Activated CD4-positive, alpha-beta T cell treated with anti-CD3 and anti-CD28 coated beads, Interleukin-2, Interleukin-4, amounts not matched to agents 100 ng/mL and 50 ng/mL, durations not matched to agents 16 hours and 8 hours (primary cell): ENCODE measurements at regions not wholly inside any gene's neighbourhood (a gene's known extent, or its start where the extent isn't known, plus 50 kb on each side); places are given as distances from the start of the nearest gene placed in this dataset.
"Not testable (repeated sequence)": the region's sequence is repeated elsewhere in the genome, so short reads cannot be mapped to it uniquely, and the experiment has no call there.

Experiments used
- DNase-seq: peaks from one replicate; pipeline ENCODE4 v3.0.0-alpha.2; 2020; ENCODE audit warnings: low spot score

- DNase-seq = no peak
Observed at GRCh38 chr11:37322333-37323194, 724.5 kb upstream of the RAG2 start.

DNA sequence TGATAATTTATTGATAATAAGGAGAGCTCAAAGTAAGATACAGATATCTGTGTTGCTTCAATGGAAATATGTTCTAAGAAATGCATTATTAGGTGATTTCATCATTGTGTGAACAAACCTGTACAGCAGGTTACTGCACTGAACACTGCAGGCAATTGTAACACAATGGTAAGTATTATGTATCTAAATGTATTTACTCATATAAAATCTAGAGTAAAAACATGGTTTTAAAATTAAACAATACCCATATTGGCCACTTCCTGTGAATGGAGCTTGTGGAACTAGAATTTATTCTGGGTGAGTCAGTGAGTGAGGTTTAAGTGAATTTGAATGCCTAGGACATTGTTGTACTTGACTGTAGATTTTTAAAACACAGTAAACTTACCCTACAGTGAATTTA lies 722.9 kb upstream of the RAG2 start:
- no peak for DNase-seq

DNA sequence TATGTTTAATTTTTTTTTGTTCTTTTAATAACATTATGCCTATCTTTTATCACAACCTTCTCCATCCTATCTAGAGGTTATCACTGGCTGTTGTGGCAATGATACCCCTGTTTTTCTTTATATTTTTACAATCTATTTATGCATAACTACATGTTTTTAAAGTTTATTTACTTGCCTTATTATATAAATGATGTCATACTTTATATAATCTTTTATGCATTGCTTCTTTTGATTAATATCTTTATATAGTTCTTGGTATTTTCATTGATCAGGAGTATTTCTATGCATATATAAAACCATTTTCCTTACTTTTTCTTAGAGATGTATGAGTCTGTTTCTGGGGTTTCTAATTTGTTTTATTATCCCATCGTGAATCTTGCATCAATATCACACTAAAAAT lies 719.8 kb upstream of the RAG2 start:
- DNase-seq = no peak

DNA sequence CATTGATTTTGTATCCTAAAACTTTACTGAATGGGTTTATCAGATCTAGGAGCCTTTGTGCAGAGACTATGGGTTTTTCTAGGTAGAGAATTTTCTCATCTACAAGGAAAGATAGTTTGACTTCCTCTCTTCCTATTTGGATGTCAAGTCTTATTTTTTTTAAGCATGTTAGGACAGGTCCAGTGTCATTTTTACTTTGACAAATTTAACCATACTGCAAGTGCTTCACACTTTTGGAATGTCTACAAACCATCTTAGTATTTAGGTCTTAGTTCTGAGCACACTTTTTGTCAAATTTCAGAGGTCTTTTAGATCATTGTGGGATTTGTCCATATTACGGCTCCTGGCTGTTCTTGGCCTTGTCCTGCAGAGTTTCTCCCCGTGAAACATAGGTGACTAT lies 715.2 kb upstream of the RAG2 start:
- no peak for DNase-seq

DNA sequence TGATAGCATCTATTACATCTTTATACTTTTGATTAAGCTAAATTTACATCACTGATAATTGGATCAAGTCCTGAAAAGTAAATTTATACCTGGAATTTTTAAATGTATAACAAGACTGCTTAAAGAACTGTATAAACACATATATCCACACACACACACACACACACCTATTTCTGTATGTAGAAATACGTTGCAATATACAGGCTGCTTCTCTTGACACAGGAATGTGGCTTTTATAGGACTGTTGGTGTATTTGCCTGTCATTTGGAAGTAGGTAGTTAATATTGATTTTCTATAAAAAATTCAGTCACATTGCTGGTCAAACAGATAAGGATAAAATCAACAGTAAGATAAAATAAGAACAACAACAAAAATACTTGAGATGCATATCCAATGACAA lies 708.5 kb upstream of the RAG2 start:
- no peak for DNase-seq

DNA sequence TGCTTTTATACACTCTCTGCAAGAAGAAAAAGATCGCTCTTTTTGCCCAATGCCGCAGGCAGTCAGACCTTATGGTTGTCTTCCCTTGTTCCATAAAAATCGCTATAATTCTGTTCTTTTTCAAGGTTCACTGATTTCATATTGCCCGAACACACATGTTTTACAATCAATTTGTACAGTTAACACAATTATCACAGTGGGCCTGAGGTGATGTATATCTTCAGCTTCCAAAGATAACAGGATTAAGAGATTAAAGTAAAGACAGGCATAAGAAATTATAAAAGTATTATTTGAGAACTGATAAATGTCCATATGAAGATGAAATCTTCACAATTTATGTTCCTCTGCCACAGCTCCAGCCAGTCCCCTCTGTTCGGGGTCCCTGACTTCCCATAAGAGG lies 703.4 kb upstream of the RAG2 start:
- DNase-seq = not testable (repeated sequence)

DNA sequence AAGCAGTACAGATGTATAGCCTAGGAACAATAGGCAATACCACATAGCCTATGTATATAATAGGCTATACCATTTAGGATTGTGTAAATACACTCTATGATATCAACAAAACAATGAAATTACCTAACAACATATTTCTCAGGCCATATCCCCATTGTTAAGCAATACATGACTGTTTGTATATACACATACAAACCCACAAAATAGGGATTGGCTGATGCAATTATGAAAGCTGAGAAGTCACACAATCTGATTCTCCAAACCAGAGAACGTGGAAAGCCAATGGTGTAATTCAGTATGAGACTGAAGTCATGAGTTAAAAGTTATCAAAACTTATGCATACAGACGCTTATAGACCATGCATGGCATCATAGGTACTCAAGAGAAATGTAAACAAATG lies 700.1 kb upstream of the RAG2 start:
- no peak for DNase-seq

DNA sequence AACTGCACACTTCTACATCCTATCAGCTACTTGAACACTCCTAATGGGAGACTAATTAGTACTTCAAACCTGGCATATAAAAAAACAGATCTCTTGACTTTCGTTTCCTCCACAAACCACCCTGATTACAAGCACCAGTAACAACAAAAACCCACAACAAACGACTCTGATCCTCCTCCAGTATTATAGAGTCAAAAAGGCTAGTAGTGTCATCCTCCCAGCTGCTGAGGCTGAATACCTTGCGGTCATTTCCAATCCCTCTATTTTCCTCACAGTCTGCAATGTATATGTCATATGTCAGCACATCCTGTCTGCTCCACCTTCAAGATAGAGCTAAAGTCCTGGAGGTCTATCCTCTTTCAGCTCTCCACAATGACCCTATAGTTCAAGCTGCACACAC lies 688.9 kb upstream of the RAG2 start:
- no peak for DNase-seq

- no peak for DNase-seq
Observed at GRCh38 chr11:37282367-37282766, 684.3 kb upstream of the RAG2 start.

DNA sequence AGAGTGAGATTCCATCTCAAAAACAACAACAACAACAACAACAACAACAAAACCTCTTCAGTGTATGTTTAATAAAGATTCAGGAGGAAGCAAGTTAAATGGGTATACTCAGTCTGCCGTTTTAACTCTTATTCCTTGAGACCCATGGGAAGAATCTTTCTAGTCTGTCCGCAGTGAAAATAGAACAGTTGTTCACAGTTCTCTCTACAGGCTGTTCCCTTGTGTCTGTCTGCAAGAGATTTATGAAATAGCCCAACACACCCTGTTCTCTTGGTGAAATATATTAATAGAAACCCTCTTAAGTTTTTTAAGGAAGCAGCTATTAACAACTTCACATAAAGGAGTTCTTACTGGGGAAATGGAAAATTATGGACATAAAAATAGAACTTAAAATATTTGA lies 682.2 kb upstream of the RAG2 start:
- DNase-seq = no peak

- no peak for DNase-seq
Observed at GRCh38 chr11:37277896-37278465, 679.9 kb upstream of the RAG2 start.

DNA sequence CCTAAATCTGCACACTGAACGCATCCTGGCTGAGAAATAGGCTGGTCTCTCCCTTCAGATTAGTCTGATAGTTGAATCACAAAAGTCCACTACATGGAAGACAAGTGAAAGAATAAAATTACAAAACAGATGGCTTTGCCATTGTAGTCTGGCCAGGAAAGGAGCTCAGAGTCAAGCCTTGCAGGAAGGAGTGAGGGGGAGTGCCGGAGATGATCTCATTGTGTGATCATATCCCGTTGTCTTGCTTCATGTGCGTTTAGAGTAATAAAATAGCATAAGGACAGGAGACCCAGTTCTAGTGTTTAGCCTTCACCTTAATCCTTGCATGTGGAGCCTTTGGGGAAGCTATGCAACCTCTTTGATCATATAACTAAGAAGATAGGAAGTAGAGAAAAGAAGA lies 666.7 kb upstream of the RAG2 start:
- DNase-seq = no peak

DNA sequence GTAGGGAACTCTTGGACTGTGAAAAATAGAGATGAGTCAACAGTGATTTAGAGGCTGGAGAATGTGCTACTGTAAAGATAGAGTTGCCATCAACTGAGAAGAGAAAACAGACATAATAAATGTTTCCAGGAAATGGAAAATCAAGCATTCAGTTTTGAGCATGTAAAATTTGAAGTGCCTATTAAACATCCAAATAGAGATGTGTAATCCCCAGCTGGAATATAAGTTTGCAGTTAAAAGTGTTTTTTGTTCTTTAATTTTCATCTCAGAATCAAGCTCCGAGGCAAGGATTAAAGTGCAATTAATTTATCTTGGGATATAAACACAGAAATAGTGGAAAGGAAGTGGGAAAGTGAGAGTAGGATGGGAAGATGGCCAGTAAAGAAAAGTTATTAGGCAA lies 666.0 kb upstream of the RAG2 start:
- DNase-seq = no peak

- DNase-seq = not testable (repeated sequence)
Observed at GRCh38 chr11:37263467-37263866, 665.4 kb upstream of the RAG2 start.

DNA sequence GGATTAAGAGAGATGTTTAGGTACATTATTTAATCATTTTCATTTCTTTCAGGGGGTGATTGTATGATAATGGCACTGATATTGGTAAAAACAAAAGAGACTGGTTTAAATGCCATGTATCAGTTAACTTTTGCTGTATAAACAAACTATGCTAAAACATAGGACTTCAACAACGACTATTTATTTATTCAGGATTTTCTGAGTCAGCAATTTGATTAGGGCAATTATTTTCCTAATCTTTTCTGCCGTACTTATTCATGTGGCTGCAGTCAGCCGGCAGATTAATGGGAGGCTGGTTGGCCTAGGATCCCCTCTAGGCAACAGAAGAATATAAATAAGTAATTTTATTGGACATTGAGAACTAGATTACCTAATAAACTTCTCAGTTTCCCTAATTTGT lies 661.7 kb upstream of the RAG2 start:
- DNase-seq = no peak

- DNase-seq = no peak
Observed at GRCh38 chr11:37248145-37248544, 650.1 kb upstream of the RAG2 start.

GRCh38 chr11:37246092-37246491 lies 648.1 kb upstream of the RAG2 start:
- not testable (repeated sequence) for DNase-seq

GRCh38 chr11:37230865-37231264 lies 632.8 kb upstream of the RAG2 start:
- no peak for DNase-seq

- no peak for DNase-seq
Observed at GRCh38 chr11:37223962-37224361, 625.9 kb upstream of the RAG2 start.

DNA sequence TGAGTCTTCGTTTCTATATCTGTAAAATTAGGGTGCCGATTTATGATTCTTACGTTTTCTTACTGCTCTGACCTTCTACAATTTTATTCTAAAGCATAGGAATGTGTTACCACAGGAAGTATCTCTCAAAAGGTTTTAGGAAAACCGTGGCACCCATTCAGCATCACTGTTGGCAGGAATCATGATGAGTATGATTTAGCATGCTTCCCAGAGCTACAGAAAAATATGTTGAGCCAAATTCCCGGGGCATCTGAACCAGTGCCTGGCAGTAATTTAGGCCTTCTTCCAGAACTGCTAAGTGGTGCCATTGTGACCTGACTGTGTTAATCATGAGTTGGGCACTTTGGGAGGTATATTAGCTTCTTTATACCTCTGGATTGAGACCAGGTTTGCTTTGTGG lies 605.0 kb upstream of the RAG2 start:
- DNase-seq = no peak

- no peak for DNase-seq
Observed at GRCh38 chr11:37199082-37199481, 601.0 kb upstream of the RAG2 start.

GRCh38 chr11:37184326-37184725 lies 586.3 kb upstream of the RAG2 start:
- no peak for DNase-seq

GRCh38 chr11:37182031-37182430 lies 584.0 kb upstream of the RAG2 start:
- DNase-seq = no peak

- no peak for DNase-seq
Observed at GRCh38 chr11:37177721-37178120, 579.7 kb upstream of the RAG2 start.
